K562 (cell line): ENCODE measurements at regions not wholly inside any gene's neighbourhood (a gene's known extent, or its start where the extent isn't known, plus 50 kb on each side); places are given as distances from the start of the nearest gene placed in this dataset.

Source experiments
- ATAC-seq: fragments of 200-7000 bp; cut with Tn5 transposase; 3 replicates; pipeline ENCODE4 v1.9.1; 2020; ENCODE audit warnings: moderate library complexity
- BruUV-seq: library from RNA; stranded (reverse); fragments of 400-500 nt; replicated peaks from 2 replicates; lab custom pipeline; 2021; lab: Mats Ljungman, UMichigan
- CTCF ChIA-PET: fragments of 300-600 bp; formaldehyde crosslinking; extraction: SDS; loops from one replicate; lab custom pipeline; 2021; ENCODE audit warnings: low intra/inter-chr PET ratio; lab: Yijun Ruan, JAX
- POLR2A ChIA-PET: fragments of 300-600, 350-650 bp; sonication (Branson Sonifier 250); formaldehyde crosslinking; extraction: SDS; loops from one replicate; lab custom pipeline; 2021; ENCODE audit warnings: antibody characterized with exemption, inconsistent platforms; lab: Yijun Ruan, JAX
- DNase-seq, 4 experiments: peaks; one replicate each; pipeline versions ENCODE4 v3.0.0 to v3.0.0-alpha.2; 2011 to 2018; ENCODE audit warnings: low spot score in 3 of 4, mixed read lengths in 3 of 4; ENCODE audit errors: extremely low read depth in 1 of 4
- FAIRE-seq: peaks from 2 replicates; lab custom pipeline; 2011; peaks lifted over from hg19 to GRCh38; lab: Jason Lieb, UNC
- H2AFZ ChIP-seq: 2 replicates; pipeline ENCODE4 v1.6.0; 2011; ENCODE audit warnings: low read depth, low read length, control low read depth, inconsistent platforms
- H3K27ac ChIP-seq: fragments of 200-600 bp; 3 replicates; pipeline ENCODE4 v1.8.0; 2011; ENCODE audit warnings: low read depth, mild to moderate bottlenecking, control low read depth, inconsistent platforms, low read length, moderate library complexity, mixed read lengths; ENCODE audit errors: extremely low read depth
- H3K27me3 ChIP-seq, 2 experiments: fragments of 300-600 bp in 1 of 2; 2 replicates in 1 of 2; 3 replicates in 1 of 2; pipeline versions ENCODE4 v1.6.0 to v1.8.0; 2011; ENCODE audit warnings: inconsistent platforms in 2 of 2, low read length in 2 of 2, mild to moderate bottlenecking in 1 of 2, mixed read lengths in 1 of 2, moderate library complexity in 1 of 2; ENCODE audit not compliant: control insufficient read depth in 2 of 2, insufficient read depth in 2 of 2
- H3K36me3 ChIP-seq: fragments of 300-600 bp; 3 replicates; pipeline ENCODE4 v1.8.0; 2011; ENCODE audit warnings: mild to moderate bottlenecking, low read length, inconsistent platforms; ENCODE audit not compliant: control insufficient read depth, insufficient read depth
- H3K4me1 ChIP-seq, 2 experiments: fragments of 200-600 bp in 1 of 2; replicated peaks in 1 of 2; 2 replicates in 1 of 2; 3 replicates in 1 of 2; pipeline versions ENCODE4 v1.5.1 to v1.8.0; 2011; ENCODE audit warnings: inconsistent platforms in 2 of 2, low read length in 2 of 2, mild to moderate bottlenecking in 1 of 2, mixed read lengths in 1 of 2, moderate library complexity in 1 of 2; ENCODE audit not compliant: control insufficient read depth in 2 of 2, insufficient read depth in 2 of 2
- H3K4me2 ChIP-seq: 2 replicates; pipeline ENCODE4 v1.6.1; 2011; ENCODE audit warnings: low read length, control low read depth, inconsistent platforms, mixed read lengths; ENCODE audit not compliant: insufficient read depth
- H3K4me3 ChIP-seq: fragments of 200-600 bp; sonication (generic), shearing (Covaris generic); 2 replicates; pipeline ENCODE4 v1.5.1; 2016; ENCODE audit warnings: control low read depth, inconsistent platforms
- H3K79me2 ChIP-seq: fragments of 200-600 bp; 3 replicates; pipeline ENCODE4 v1.8.0; 2011; ENCODE audit warnings: low read length, inconsistent platforms; ENCODE audit not compliant: control insufficient read depth, insufficient read depth
- H3K9ac ChIP-seq, 2 experiments: 2 replicates each; pipeline versions ENCODE4 v1.6.0 to v1.6.1; 2011; ENCODE audit warnings: low read depth in 2 of 2, low read length in 2 of 2, control low read depth in 1 of 2, inconsistent platforms in 1 of 2, mild to moderate bottlenecking in 1 of 2, mixed read lengths in 1 of 2; ENCODE audit not compliant: insufficient read depth in 1 of 2
- H3K9me1 ChIP-seq: one replicate; pipeline ENCODE4 v1.6.0; 2011; ENCODE audit warnings: inconsistent platforms, mild to moderate bottlenecking, low read length, moderate library complexity; ENCODE audit not compliant: control insufficient read depth, insufficient read depth
- H3K9me3 ChIP-seq: replicated peaks from 2 replicates; pipeline ENCODE4 v1.5.1; 2011; ENCODE audit warnings: low read depth, low read length, inconsistent platforms; ENCODE audit not compliant: control insufficient read depth, insufficient read depth
- H4K20me1 ChIP-seq: replicated peaks from 2 replicates; pipeline ENCODE4 v1.6.1; 2011; ENCODE audit warnings: low read length, inconsistent platforms, mixed read lengths; ENCODE audit not compliant: control insufficient read depth, insufficient read depth
- C11orf30 ChIP-seq: fragments of 450-650 bp; IDR thresholded peaks from 2 replicates; pipeline ENCODE4 v1.6.1; 2016; ENCODE audit warnings: low read depth, mild to moderate bottlenecking
- EHMT2 ChIP-seq: fragments of 450-650 bp; IDR thresholded peaks from 2 replicates; pipeline ENCODE4 v1.6.1; 2018; ENCODE audit warnings: antibody characterized with exemption
- MAFF ChIP-seq: IDR thresholded peaks from 2 replicates; pipeline ENCODE4 v1.6.1; 2012; ENCODE audit warnings: low read length, improper control_type of control experiment
- MAFG ChIP-seq: fragments of 450-650 bp; conservative IDR thresholded peaks from 2 replicates; pipeline ENCODE4 v1.6.1; 2016; ENCODE audit warnings: missing genetic modification characterization, missing compliant biosample characterization
- MAFK ChIP-seq: IDR thresholded peaks from 2 replicates; pipeline ENCODE4 v1.6.1; 2011; ENCODE audit warnings: low read length, improper control_type of control experiment
- NCOA2 ChIP-seq, 2 experiments: fragments of 450-650 bp; IDR thresholded peaks; 2 replicates each; pipeline ENCODE4 v1.6.1; 2018; ENCODE audit warnings: mild to moderate bottlenecking in 2 of 2, moderate library complexity in 1 of 2; ENCODE audit not compliant: partially characterized antibody in 2 of 2
- NFRKB ChIP-seq: fragments of 450-650 bp; IDR thresholded peaks from 2 replicates; pipeline ENCODE4 v1.6.1; 2016; ENCODE audit warnings: low read depth
- TEAD2 ChIP-seq: fragments of 450-650 bp; IDR thresholded peaks from 2 replicates; pipeline ENCODE4 v1.6.1; 2016; ENCODE audit warnings: missing genetic modification characterization, control low read depth, missing compliant biosample characterization
- TFAM ChIP-seq: fragments of 250-450 bp; sonication (Bioruptor Pico); conservative IDR thresholded peaks from 2 replicates; pipeline ENCODE4 v1.5.0; 2021; ENCODE audit warnings: mild to moderate bottlenecking, moderate library complexity
- ZNF133 ChIP-seq: fragments of 250-450 bp; sonication (Bioruptor Pico); IDR thresholded peaks from 2 replicates; pipeline ENCODE4 v1.4.0; 2020; ENCODE audit warnings: mild to moderate bottlenecking
- ZNF316 ChIP-seq: fragments of 450-650 bp; IDR thresholded peaks from 2 replicates; pipeline ENCODE4 v1.6.1; 2016
- WGBS: fragments of 100-300 bp; shearing (Covaris generic); methylation state at CpG from one replicate; pipeline ENCODE4 v1.1.6; 2016; ENCODE audit warnings: low coverage, mixed read lengths; ENCODE audit not compliant: insufficient coverage; ENCODE audit errors: missing lambda C conversion rate; 5-methylcytosine and 5-hydroxymethylcytosine counted together
- in situ Hi-C: fragments of 300-500 bp; cut with MboI; formaldehyde crosslinking; loops from 4 replicates; pipeline ENCODE4 v1.15.0; 2018; ENCODE audit warnings: inconsistent platforms, mixed read lengths
- intact Hi-C: fragments of 100-400 bp; cut with micrococcal nuclease; formaldehyde crosslinking; loops from 2 replicates; pipeline ENCODE4 v1.14.2; 2022
- TF ChIP-seq, protein P1 (sequence below): fragments of 250-450 bp; sonication (Bioruptor Pico); IDR thresholded peaks from 2 replicates; pipeline ENCODE4 v1.5.1; 2021; ENCODE audit warnings: mild to moderate bottlenecking

DNA sequence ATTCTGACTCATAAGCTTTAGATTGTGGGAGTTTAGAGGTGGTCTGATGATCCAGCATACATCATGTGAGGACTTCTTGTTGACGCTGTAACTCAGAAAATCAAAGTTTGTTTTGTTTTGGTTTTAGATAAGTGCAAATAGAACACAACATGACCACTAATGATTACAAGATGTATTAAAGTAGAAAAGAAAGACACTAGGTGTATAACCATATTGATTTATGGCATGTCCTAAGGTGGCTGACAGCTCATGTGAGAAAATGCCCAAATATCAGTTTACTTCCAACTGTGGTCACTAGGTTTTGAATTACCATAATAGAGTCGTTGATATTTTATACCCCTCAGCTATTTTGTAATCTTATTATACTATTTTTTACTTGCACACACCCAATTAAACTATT, 1131.4 kb upstream of the PHF14 start (continued):
- TF ChIP-seq TFAM (no peak), TEAD2 (tag) (no peak), NFRKB (no peak), EHMT2 (no peak)
- TF ChIP-seq, protein P1, sequence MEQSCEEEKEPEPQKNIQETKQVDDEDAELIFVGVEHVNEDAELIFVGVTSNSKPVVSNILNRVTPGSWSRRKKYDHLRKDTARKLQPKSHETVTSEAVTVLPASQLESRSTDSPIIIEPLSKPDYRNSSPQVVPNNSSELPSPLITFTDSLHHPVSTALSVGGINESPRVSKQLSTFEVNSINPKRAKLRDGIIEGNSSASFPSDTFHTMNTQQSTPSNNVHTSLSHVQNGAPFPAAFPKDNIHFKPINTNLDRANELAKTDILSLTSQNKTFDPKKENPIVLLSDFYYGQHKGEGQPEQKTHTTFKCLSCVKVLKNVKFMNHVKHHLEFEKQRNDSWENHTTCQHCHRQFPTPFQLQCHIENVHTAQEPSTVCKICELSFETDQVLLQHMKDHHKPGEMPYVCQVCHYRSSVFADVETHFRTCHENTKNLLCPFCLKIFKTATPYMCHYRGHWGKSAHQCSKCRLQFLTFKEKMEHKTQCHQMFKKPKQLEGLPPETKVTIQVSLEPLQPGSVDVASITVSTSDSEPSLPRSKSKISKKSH (CRISPR knock-in tag): no peak

DNA sequence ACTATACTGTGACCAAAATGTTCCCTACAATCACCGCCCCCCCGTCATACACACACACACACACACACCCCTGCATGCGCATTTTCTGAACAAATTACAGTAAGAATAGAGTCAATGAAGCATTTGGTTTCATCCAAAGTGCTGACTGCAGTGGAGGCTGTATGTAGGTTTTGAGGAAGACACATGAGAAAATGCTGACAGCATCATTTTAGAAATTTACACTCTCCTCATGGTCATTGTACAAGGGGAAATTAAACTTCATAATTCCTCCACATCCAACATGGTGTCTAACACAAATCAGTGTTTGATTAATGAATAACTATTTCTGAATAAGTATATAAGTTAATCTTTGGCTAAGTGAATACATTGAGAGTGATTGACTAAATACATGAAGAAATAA, 1126.8 kb upstream of the PHF14 start:
- POLR2A ChIA-PET: no interaction called here
- intact Hi-C loops (no loop called here), in situ Hi-C loops (no loop called here)
- Histone ChIP-seq H3K9me3 (no peaks in the 10 kb centered on the region), H4K20me1 (no peaks in the 10 kb centered on the region), H3K27me3 (no peaks in the 10 kb centered on the region), H3K9me1 (no peaks in the 10 kb centered on the region), H3K4me3 (no peak overlapping the region), H3K4me2 (no peak overlapping the region), H3K4me1 (no peaks in the 10 kb centered on the region), H3K36me3 (no peaks in the 10 kb centered on the region), H2AFZ (no peak overlapping the region), H3K79me2 (no peaks in the 10 kb centered on the region), H3K27ac (no peak overlapping the region), H3K9ac (no peak overlapping the region)
- ATAC-seq (no peak), DNase-seq (no peak), FAIRE-seq (no peak)
- TF ChIP-seq MAFF (peak; percentile 69), ZNF133 (CRISPR knock-in tag) (no peak), NCOA2 (IDR thresholded peaks at IDR 0.05; ENCODE audit: partially characterized antibody in 2 of 2) (no peak), MAFK (peak; percentile 71), ZNF316 (peak; percentile 68), C11orf30 (peak; percentile 35), MAFG (tag) (0 out of 2 replicates have a peak, but pooled peaks have one; percentile 61)
- WGBS: 14% methylated on average over 3 of the region's 3 CpGs
- CTCF ChIA-PET: no interaction called here
- no TSS peak for BruUV-seq
